GM12875 (cell line): ENCODE measurements at regions not wholly inside any gene's neighbourhood (a gene's known extent, or its start where the extent isn't known, plus 50 kb on each side); places are given as distances from the start of the nearest gene placed in this dataset.

ENCODE experiments used
- H3K4me3 ChIP-seq: one replicate; pipeline ENCODE4 v1.5.1; 2011; ENCODE audit warnings: low read depth, low read length, control low read depth
- TF ChIP-seq, protein P1 (sequence below): IDR thresholded peaks from 2 replicates; pipeline ENCODE4 v1.5.1; 2011; ENCODE audit warnings: low read depth, mild to moderate bottlenecking, control low read depth, inconsistent platforms, low read length, moderate library complexity, borderline replicate concordance; ENCODE audit not compliant: insufficient read depth

DNA sequence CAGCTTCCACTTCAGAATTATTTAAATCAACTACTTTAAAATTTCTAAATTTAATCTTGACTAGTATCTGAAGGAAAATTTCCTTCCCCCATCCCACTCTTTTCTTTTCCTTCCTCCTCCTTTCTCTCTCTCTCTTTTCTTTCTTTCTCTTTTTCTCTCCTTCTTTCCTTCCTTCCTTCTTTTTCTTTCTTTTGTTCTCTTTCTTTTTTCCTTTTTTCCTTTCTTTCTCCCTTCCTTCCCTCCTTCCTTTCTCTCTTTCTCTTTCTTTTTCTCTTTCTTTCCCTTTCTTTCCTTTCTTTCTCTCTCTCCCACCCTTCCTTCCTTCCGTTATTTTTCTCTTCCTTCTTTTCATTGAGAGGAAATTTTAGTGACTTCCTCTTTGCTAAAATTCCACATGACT lies 132.0 kb upstream of the CDH19 start:
- TF ChIP-seq, protein P1, sequence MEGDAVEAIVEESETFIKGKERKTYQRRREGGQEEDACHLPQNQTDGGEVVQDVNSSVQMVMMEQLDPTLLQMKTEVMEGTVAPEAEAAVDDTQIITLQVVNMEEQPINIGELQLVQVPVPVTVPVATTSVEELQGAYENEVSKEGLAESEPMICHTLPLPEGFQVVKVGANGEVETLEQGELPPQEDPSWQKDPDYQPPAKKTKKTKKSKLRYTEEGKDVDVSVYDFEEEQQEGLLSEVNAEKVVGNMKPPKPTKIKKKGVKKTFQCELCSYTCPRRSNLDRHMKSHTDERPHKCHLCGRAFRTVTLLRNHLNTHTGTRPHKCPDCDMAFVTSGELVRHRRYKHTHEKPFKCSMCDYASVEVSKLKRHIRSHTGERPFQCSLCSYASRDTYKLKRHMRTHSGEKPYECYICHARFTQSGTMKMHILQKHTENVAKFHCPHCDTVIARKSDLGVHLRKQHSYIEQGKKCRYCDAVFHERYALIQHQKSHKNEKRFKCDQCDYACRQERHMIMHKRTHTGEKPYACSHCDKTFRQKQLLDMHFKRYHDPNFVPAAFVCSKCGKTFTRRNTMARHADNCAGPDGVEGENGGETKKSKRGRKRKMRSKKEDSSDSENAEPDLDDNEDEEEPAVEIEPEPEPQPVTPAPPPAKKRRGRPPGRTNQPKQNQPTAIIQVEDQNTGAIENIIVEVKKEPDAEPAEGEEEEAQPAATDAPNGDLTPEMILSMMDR: no peak

GRCh38 chr18:66734451-66734850 lies 130.6 kb upstream of the CDH19 start:
- TF ChIP-seq, protein P1: no peak
- H3K4me3 ChIP-seq: no peak overlapping the region

More for the DNA sequence above, 132.0 kb upstream of the CDH19 start:
- no peak overlapping the region for H3K4me3 ChIP-seq

- no peak overlapping the region for H3K4me3 ChIP-seq
- TF ChIP-seq, protein P1: no peak
Measured at GRCh38 chr18:66731890-66732289, 128.0 kb upstream of the CDH19 start.

GRCh38 chr18:66729442-66730239 lies 125.8 kb upstream of the CDH19 start:
- H3K4me3 ChIP-seq: no peak overlapping the region
- TF ChIP-seq, protein P1: no peak

GRCh38 chr18:66728951-66729350 lies 125.1 kb upstream of the CDH19 start:
- TF ChIP-seq, protein P1: no peak

GRCh38 chr18:66727991-66728390 lies 124.1 kb upstream of the CDH19 start:
- TF ChIP-seq, protein P1: no peak
- no peak overlapping the region for H3K4me3 ChIP-seq

More at GRCh38 chr18:66728951-66729350, 125.1 kb upstream of the CDH19 start:
- no peak overlapping the region for H3K4me3 ChIP-seq
